CD14-positive monocyte (primary cell): ENCODE measurements at regions not wholly inside any gene's neighbourhood (a gene's known extent, or its start where the extent isn't known, plus 50 kb on each side); places are given as distances from the start of the nearest gene placed in this dataset.

ENCODE experiments used
- DNase-seq, 3 donors: peaks; one replicate each; pipeline ENCODE4 v3.0.0-alpha.2; 2011 to 2022
- H2AFZ ChIP-seq: 2 replicates; pipeline ENCODE4 v1.6.0; 2012; ENCODE audit warnings: mild to moderate bottlenecking, low read depth, low read length, inconsistent platforms; ENCODE audit not compliant: insufficient read depth, poor library complexity, severe bottlenecking
- H3K27ac ChIP-seq, 2 donors: 1 replicate in 1 of 2; 2 replicates in 1 of 2; pipeline ENCODE4 v1.5.1; 2012 to 2013; ENCODE audit warnings: low read length in 2 of 2, control low read depth in 1 of 2, inconsistent platforms in 1 of 2, low read depth in 1 of 2, mild to moderate bottlenecking in 1 of 2
- H3K27me3 ChIP-seq, 2 donors: one replicate each; pipeline versions ENCODE4 v1.6.0 to v1.6.1; 2011 to 2013; ENCODE audit warnings: low read length in 2 of 2; ENCODE audit not compliant: control insufficient read depth in 2 of 2, insufficient read depth in 2 of 2
- H3K36me3 ChIP-seq, 2 donors: replicated peaks in 1 of 2; 1 replicate in 1 of 2; 2 replicates in 1 of 2; pipeline versions ENCODE4 v1.5.1 to v1.6.1; 2012 to 2013; ENCODE audit warnings: low read length in 2 of 2, control low read depth in 1 of 2, inconsistent platforms in 1 of 2, mild to moderate bottlenecking in 1 of 2; ENCODE audit not compliant: insufficient read depth in 2 of 2, control insufficient read depth in 1 of 2
- H3K4me1 ChIP-seq, 2 donors: 1 replicate in 1 of 2; 2 replicates in 1 of 2; pipeline versions ENCODE4 v1.5.1 to v1.6.1; 2012 to 2013; ENCODE audit warnings: low read length in 2 of 2, control low read depth in 1 of 2, inconsistent platforms in 1 of 2, mild to moderate bottlenecking in 1 of 2, moderate library complexity in 1 of 2; ENCODE audit not compliant: insufficient read depth in 2 of 2, control insufficient read depth in 1 of 2
- H3K4me2 ChIP-seq: replicated peaks from 2 replicates; pipeline ENCODE3; 2012; ENCODE audit warnings: low read length, moderate library complexity, mild to moderate bottlenecking; ENCODE audit not compliant: poor library complexity, severe bottlenecking; ENCODE audit errors: extremely low read depth
- H3K4me3 ChIP-seq, 3 experiments: fragments of 200-600 bp in 1 of 3; sonication (generic) in 1 of 3; replicated peaks in 1 of 3; 1 replicate in 2 of 3; 2 replicates in 1 of 3; pipeline ENCODE4 v1.5.1; 2011 to 2013; ENCODE audit warnings: low read length in 3 of 3, mild to moderate bottlenecking in 3 of 3, control low read depth in 2 of 3, low read depth in 2 of 3, inconsistent platforms in 1 of 3, moderate library complexity in 1 of 3
- H3K79me2 ChIP-seq: 2 replicates; pipeline ENCODE4 v1.6.0; 2012; ENCODE audit warnings: mild to moderate bottlenecking, control low read depth, inconsistent platforms, low read length, moderate library complexity; ENCODE audit not compliant: insufficient read depth
- H3K9ac ChIP-seq: 2 replicates; pipeline ENCODE4 v1.6.0; 2017; ENCODE audit warnings: low read length, mild to moderate bottlenecking; ENCODE audit not compliant: insufficient read depth, poor library complexity, severe bottlenecking
- H3K9me3 ChIP-seq, 2 donors: replicated peaks in 1 of 2; 1 replicate in 1 of 2; 2 replicates in 1 of 2; pipeline versions ENCODE4 v1.5.1 to v1.6.1; 2012 to 2013; ENCODE audit warnings: low read length in 2 of 2, control low read depth in 1 of 2; ENCODE audit not compliant: control insufficient read depth in 1 of 2, insufficient read depth in 1 of 2
- H4K20me1 ChIP-seq: 2 replicates; pipeline ENCODE4 v1.6.0; 2012; ENCODE audit warnings: mild to moderate bottlenecking, low read length, control low read depth, moderate library complexity; ENCODE audit not compliant: insufficient read depth
- H3K27ac Mint-ChIP-seq, 7 donors: one replicate each; pipeline ENCODE4 v1.8.0; 2020; ENCODE audit warnings: mild to moderate bottlenecking in 7 of 7, mixed read lengths in 7 of 7, moderate library complexity in 6 of 7, inconsistent platforms in 2 of 7
- H3K27me3 Mint-ChIP-seq, 3 donors: one replicate each; pipeline ENCODE4 v1.8.0; 2021 to 2022; ENCODE audit warnings: low read depth in 3 of 3, mild to moderate bottlenecking in 3 of 3, mixed read lengths in 3 of 3, moderate library complexity in 3 of 3, inconsistent platforms in 1 of 3
- H3K36me3 Mint-ChIP-seq, 2 donors: one replicate each; pipeline ENCODE4 v1.8.0; 2020; ENCODE audit warnings: mixed read lengths in 2 of 2, inconsistent platforms in 1 of 2, mild to moderate bottlenecking in 1 of 2
- H3K4me1 Mint-ChIP-seq: one replicate; pipeline ENCODE4 v1.8.0; 2020; ENCODE audit warnings: mild to moderate bottlenecking, mixed read lengths
- H3K4me3 Mint-ChIP-seq, 2 donors: one replicate each; pipeline ENCODE4 v1.8.0; 2020; ENCODE audit warnings: mild to moderate bottlenecking in 2 of 2, mixed read lengths in 2 of 2, moderate library complexity in 1 of 2
- H3K9me3 Mint-ChIP-seq, 7 donors: one replicate each; pipeline ENCODE4 v1.8.0; 2020 to 2022; ENCODE audit warnings: mixed read lengths in 7 of 7, mild to moderate bottlenecking in 6 of 7, moderate library complexity in 6 of 7, inconsistent platforms in 2 of 7
- WGBS: methylation state at CpG from one replicate; pipeline ENCODE4 v1.1.5; 2013; ENCODE audit warnings: missing lambda C conversion rate; ENCODE audit not compliant: insufficient coverage; 5-methylcytosine and 5-hydroxymethylcytosine counted together
- intact Hi-C, 2 donors: fragments of 100-400 bp; cut with micrococcal nuclease; formaldehyde crosslinking; loops; one replicate each; pipeline versions ENCODE4 v1.15.0 to v1.15.1; 2023
- TF ChIP-seq, protein P1 (sequence below): fragments of 200-600 bp; IDR thresholded peaks from one replicate; pipeline ENCODE4 v1.8.0; 2022; ENCODE audit warnings: antibody characterized with exemption, mild to moderate bottlenecking

DNA sequence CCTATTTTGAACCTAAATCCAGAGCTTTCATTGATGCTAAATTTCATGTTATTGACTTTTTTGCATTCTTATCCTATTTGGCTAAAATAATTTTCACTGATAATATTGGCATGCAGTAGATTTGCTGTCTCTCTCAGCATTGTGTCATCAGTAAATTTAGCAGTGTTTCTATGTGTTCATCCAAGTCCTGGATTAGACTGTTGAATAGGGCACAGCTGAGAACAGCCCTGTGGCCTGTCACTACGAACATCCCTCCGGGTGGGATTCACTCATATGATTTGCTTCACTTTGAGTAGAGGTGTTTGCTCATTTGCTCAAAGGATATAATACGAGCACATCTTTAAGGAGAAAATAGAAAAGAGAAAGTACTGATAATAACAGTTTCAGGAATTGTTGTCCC, 101.5 kb downstream of the HSPH1 start:
- TF ChIP-seq, protein P1, sequence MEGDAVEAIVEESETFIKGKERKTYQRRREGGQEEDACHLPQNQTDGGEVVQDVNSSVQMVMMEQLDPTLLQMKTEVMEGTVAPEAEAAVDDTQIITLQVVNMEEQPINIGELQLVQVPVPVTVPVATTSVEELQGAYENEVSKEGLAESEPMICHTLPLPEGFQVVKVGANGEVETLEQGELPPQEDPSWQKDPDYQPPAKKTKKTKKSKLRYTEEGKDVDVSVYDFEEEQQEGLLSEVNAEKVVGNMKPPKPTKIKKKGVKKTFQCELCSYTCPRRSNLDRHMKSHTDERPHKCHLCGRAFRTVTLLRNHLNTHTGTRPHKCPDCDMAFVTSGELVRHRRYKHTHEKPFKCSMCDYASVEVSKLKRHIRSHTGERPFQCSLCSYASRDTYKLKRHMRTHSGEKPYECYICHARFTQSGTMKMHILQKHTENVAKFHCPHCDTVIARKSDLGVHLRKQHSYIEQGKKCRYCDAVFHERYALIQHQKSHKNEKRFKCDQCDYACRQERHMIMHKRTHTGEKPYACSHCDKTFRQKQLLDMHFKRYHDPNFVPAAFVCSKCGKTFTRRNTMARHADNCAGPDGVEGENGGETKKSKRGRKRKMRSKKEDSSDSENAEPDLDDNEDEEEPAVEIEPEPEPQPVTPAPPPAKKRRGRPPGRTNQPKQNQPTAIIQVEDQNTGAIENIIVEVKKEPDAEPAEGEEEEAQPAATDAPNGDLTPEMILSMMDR, result no peak
- Histone ChIP-seq H3K27ac (no peak overlapping the region), H3K36me3 (no peaks in the 10 kb centered on the region), H3K27me3 (no peaks in the 10 kb centered on the region), H3K4me2 (no peak overlapping the region), H3K4me3 (no peak overlapping the region), H2AFZ (no peak overlapping the region), H4K20me1 (no peaks in the 10 kb centered on the region), H3K4me1 (no peaks in the 10 kb centered on the region), H3K9me3 (no peaks in the 10 kb centered on the region), H3K9ac (no peak overlapping the region), H3K79me2 (no peaks in the 10 kb centered on the region)
- no peak overlapping the region for H3K27ac Mint-ChIP-seq
- H3K4me1 Mint-ChIP-seq, result no peaks in the 10 kb centered on the region
- WGBS, result 90% methylated on average over 3 of the region's 3 CpGs
- intact Hi-C loops, result no loop called here
- H3K36me3 Mint-ChIP-seq, result no peaks in the 10 kb centered on the region
- H3K4me3 Mint-ChIP-seq, result no peak overlapping the region
- H3K9me3 Mint-ChIP-seq, result peaks cover 0 to 4% (median 2%) of the 10 kb centered on the region in 7 donors
- H3K27me3 Mint-ChIP-seq, result peaks cover 0 to 7% (median 5%) of the 10 kb centered on the region in 3 donors
- DNase-seq, result no peak

DNA sequence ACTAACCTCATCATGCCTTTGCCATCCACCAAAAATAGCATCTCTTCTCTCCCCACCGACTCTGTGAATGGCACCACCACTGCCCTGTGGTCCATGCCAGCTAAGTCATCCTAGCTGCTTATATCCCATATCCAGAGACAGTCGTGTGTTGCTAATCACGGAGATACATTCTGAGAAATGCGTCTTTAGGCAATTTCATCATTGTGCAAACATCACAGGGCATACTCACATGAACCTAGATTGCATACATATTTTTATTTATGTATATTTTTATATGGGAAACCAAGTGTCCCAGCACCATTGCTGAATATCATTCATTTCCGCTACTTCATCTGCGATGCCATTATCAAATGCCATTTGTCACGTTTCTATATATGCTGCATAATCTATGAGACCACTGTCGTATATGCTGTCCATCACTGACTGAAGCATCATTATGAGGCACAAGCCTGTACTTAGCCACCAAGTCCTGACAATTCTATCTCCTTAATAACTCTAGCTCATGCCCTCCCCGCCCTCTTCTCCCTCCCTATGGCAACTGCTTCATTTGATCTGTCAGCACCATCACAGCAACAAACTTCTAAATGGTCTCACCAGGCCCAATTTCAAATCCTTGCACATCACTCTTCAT, 104.2 kb downstream of the HSPH1 start:
- H2AFZ ChIP-seq, result no peak overlapping the region
- H3K9me3 ChIP-seq, result peaks cover 0 to 3% of the 10 kb centered on the region in 2 donors
- Mint-ChIP-seq H3K27ac (no peak overlapping the region), H3K9me3 (no peaks in the 10 kb centered on the region), H3K4me3 (no peak overlapping the region), H3K27me3 (peaks cover 0 to 4% (median 2%) of the 10 kb centered on the region in 3 donors), H3K36me3 (no peaks in the 10 kb centered on the region), H3K4me1 (no peaks in the 10 kb centered on the region)
- no peaks in the 10 kb centered on the region for H4K20me1 ChIP-seq
- H3K27ac ChIP-seq, result no peak overlapping the region
- no peak overlapping the region for H3K9ac ChIP-seq
- H3K79me2 ChIP-seq, result no peaks in the 10 kb centered on the region
- 94% methylated on average over 8 of the region's 9 CpGs for WGBS
- TF ChIP-seq, protein P1, result no peak
- H3K27me3 ChIP-seq, result no peaks in the 10 kb centered on the region
- DNase-seq, result no peak
- no peaks in the 10 kb centered on the region for H3K4me1 ChIP-seq
- no peak overlapping the region for H3K4me3 ChIP-seq
- no peak overlapping the region for H3K4me2 ChIP-seq
- intact Hi-C loops, result no loop called here
- H3K36me3 ChIP-seq, result no peaks in the 10 kb centered on the region
